Effector CD4-positive, alpha-beta T cell (primary cell): ENCODE measurements at regions not wholly inside any gene's neighbourhood (a gene's known extent, or its start where the extent isn't known, plus 50 kb on each side); places are given as distances from the start of the nearest gene placed in this dataset.

Experiments used
- DNase-seq: peaks from one replicate; pipeline ENCODE4 v3.0.0-alpha.2; 2020

GRCh38 chr6:120031837-120032236 lies 682.3 kb upstream of the MAN1A1 start:
- no peak for DNase-seq

GRCh38 chr6:120026791-120027190 lies 677.2 kb upstream of the MAN1A1 start:
- DNase-seq, result no peak

- no peak for DNase-seq
Observed at GRCh38 chr6:120010075-120010474, 660.5 kb upstream of the MAN1A1 start.

- DNase-seq, result no peak
Observed at GRCh38 chr6:120005292-120005976, 655.9 kb upstream of the MAN1A1 start.

GRCh38 chr6:119986934-119987549 lies 637.5 kb upstream of the MAN1A1 start:
- DNase-seq, result no peak

GRCh38 chr6:119985952-119986736 lies 636.6 kb upstream of the MAN1A1 start:
- no peak for DNase-seq

GRCh38 chr6:119980802-119981201 lies 631.2 kb upstream of the MAN1A1 start:
- no peak for DNase-seq

- no peak for DNase-seq
Observed at GRCh38 chr6:119979862-119980261, 630.3 kb upstream of the MAN1A1 start.

- DNase-seq, result no peak
Observed at GRCh38 chr6:119978274-119978889, 628.8 kb upstream of the MAN1A1 start.

GRCh38 chr6:119974430-119975159 lies 625.0 kb upstream of the MAN1A1 start:
- DNase-seq, result no peak

- DNase-seq, result no peak
Observed at GRCh38 chr6:119966484-119966883, 616.9 kb upstream of the MAN1A1 start.

GRCh38 chr6:119965900-119966299 lies 616.3 kb upstream of the MAN1A1 start:
- DNase-seq, result no peak

GRCh38 chr6:119965008-119965407 lies 615.4 kb upstream of the MAN1A1 start:
- no peak for DNase-seq

- DNase-seq, result no peak
Observed at GRCh38 chr6:119962505-119962904, 612.9 kb upstream of the MAN1A1 start.

- DNase-seq, result no peak
Observed at GRCh38 chr6:119961450-119961849, 611.9 kb upstream of the MAN1A1 start.

GRCh38 chr6:119960456-119960855 lies 610.9 kb upstream of the MAN1A1 start:
- DNase-seq, result no peak

- DNase-seq, result no peak
Observed at GRCh38 chr6:119960036-119960435, 610.5 kb upstream of the MAN1A1 start.

- DNase-seq, result no peak
Observed at GRCh38 chr6:119957195-119957594, 607.6 kb upstream of the MAN1A1 start.

- DNase-seq, result no peak
Observed at GRCh38 chr6:119952696-119953095, 603.1 kb upstream of the MAN1A1 start.

GRCh38 chr6:119950681-119951080 lies 601.1 kb upstream of the MAN1A1 start:
- no peak for DNase-seq

- no peak for DNase-seq
Observed at GRCh38 chr6:119942078-119942752, 592.7 kb upstream of the MAN1A1 start.

- DNase-seq, result no peak
Observed at GRCh38 chr6:119938752-119939151, 589.2 kb upstream of the MAN1A1 start.
